NOMO-1 treated with DMSO at 0.1 percent for 48 hours (cell line): ENCODE measurements at regions not wholly inside any gene's neighbourhood (a gene's known extent, or its start where the extent isn't known, plus 50 kb on each side); places are given as distances from the start of the nearest gene placed in this dataset.

Experiments
- DNase-seq: peaks from one replicate; lab custom pipeline; 2025; ENCODE audit not compliant: unreplicated experiment; lab: John Stamatoyannopoulos, UW

- no peak for DNase-seq
These were observed 240.5 kb downstream of the METTL4 start for GRCh38 chr18:2330764-2331163.

DNA sequence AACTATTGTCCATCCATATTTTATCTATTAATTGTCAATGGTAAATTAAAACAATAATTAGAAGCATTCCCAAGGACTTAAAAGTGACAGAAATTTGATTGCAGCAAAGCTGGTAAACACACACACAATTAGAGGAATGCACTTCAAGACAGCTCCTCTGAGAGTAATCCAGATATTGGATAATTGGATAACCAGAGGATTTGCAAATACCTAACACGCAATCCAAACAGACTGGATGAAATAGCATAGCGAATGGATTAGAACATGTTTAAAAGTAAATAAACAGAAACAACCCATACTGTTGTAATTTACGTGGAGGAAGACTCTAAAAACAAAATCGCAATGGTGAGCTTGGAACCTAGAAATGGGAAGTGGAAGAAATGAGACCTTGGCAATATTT lies 239.8 kb downstream of the METTL4 start:
- DNase-seq: no peak

GRCh38 chr18:2336690-2337392 lies 234.5 kb downstream of the METTL4 start:
- no peak for DNase-seq

DNA sequence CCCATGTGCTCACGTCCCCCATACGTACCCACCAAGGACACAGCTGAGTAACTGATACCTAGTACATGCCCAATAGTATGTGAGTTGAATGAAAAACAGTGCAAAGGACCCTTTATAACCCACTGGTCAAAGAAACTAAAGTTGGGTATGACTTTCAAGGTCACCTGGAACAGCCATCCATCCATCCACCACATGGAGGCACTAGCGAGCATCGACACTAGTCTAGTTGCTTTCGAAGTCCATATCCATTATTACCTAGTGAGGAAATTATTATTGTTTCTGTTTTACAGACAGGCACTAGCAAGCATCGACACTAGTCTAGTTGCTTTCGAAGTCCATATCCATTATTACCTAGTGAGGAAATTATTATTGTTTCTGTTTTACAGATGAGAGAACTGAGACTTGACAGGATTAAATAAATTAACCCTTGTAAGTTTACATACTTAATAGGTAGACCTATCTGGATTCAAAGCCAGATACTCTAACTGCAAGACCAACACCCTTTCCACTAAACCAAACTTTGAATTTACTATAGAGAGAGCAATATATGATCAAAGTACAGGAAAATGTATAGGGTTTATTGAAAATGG lies 233.7 kb downstream of the METTL4 start:
- DNase-seq: peak; percentile 21

DNA sequence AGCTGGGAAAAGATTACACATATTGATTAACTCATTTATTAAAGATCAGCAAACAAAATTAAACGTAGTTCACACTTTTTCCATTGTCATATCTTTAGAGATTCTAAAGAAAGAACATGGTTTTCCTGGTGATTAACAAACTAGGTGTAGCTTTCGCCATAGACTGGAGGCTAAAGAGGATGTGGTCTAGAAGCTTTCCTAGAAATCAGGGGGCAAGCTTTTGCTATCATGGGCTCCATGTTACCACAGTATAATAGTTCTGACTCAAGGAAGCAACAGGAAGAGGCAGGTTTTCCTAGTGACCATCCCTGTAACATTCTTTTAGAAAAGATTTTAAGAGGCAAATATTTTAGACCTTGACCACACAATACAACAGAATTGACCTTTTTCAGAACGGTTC lies 232.7 kb downstream of the METTL4 start:
- DNase-seq: peak; percentile 2

DNA sequence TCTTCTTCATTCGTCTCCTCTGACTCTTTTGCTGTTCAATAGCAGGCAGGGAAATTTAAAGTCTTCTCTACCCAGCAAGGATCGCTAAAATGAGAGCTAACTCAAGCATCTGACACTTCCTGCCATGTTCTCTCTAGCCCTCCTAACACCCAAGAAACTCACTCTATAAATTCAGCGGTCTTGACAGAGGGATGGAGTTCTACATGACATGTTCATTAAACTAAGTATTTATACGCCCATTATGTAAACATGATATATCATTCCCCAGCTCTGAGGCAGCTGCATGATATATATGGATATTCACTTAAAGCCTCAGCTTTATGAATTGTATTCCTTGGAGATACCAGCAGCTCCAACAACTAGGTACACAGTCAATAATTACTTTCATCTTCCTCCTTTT lies 231.0 kb downstream of the METTL4 start:
- DNase-seq: no peak

- DNase-seq: peak; percentile 48
These were observed 223.3 kb downstream of the METTL4 start for GRCh38 chr18:2348003-2348402.

GRCh38 chr18:2351126-2351850 lies 220.0 kb downstream of the METTL4 start:
- no peak for DNase-seq

DNA sequence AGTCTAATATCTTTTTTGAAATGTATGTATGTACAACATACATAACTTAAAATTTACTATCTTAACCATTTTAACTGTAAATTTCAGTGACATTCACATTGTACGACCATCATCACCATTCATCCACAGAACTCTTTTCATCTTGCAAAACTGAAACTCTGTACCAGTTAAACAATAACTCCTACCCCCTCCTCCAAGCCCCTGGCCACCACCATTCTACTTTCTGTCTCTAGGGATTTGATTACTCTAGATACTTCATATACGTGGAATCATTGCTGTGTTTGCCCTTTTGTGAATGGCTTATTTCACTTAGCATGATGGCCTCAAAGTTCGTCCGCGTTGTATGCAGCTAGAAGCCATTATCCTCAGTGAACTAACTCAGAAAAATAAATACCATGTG lies 217.0 kb downstream of the METTL4 start:
- no peak for DNase-seq

- DNase-seq: no peak
These were observed 214.4 kb downstream of the METTL4 start for GRCh38 chr18:2356906-2357305.

DNA sequence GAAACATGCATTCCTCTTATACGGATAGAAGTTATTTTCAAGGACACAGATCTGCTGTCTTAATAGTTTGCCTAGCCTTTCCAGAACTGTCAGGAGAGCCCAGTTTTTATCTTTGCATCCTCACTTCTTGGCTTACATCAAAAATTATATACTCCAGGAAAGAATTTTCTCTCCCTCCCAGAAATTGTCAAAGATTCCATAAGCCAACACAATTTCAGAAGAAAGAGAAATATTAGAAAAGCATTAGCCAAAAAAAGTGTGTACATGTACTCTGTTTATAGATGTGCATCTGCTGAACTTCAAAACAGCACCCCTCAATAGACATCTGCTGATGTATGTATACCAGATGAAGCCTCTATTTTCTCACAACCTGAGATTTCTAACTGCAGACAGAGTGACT lies 210.4 kb downstream of the METTL4 start:
- DNase-seq: no peak

GRCh38 chr18:2368102-2368501 lies 203.2 kb downstream of the METTL4 start:
- DNase-seq: no peak

GRCh38 chr18:2376707-2377106 lies 194.6 kb downstream of the METTL4 start:
- no peak for DNase-seq

GRCh38 chr18:2380101-2380500 lies 191.2 kb downstream of the METTL4 start:
- DNase-seq: no peak

GRCh38 chr18:2381539-2381938 lies 189.8 kb downstream of the METTL4 start:
- DNase-seq: no peak

DNA sequence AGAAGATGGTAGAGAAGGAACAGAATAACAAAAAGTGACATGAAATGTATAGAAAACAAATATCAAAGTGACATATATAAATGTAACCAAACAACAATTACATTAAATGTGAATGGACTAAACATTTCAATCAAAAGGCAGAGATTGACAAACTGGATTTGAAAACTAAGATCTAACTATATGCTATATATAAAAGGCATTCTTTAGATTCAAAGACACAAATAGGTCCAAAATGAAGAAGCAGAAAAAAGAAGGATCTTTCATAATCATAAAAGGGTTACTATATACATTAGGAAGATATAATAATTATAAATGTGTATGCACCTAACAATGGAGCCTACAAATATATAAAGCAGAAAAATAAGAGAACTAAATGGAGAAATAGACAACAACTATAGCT lies 183.7 kb downstream of the METTL4 start:
- DNase-seq: no peak

DNA sequence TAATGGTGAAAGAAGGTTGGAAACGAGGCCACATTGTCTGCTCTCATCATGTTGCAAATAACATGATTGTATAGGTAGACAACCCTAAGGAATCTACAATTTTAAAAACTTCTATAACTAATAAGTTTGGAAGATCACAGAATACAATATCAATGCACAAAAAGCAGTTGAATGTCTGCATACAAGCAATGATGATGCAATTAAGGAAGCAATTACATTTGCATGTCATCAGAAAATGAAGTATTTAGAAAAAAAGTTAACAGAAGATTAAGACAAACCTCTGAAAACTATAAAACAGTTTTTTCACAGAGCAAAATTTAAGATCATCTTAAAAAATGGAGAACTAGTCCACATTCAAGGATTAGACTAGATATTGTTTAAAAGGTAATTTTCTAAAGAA lies 181.1 kb downstream of the METTL4 start:
- peak; percentile 2 for DNase-seq

GRCh38 chr18:2391470-2391869 lies 179.8 kb downstream of the METTL4 start:
- DNase-seq: no peak

DNA sequence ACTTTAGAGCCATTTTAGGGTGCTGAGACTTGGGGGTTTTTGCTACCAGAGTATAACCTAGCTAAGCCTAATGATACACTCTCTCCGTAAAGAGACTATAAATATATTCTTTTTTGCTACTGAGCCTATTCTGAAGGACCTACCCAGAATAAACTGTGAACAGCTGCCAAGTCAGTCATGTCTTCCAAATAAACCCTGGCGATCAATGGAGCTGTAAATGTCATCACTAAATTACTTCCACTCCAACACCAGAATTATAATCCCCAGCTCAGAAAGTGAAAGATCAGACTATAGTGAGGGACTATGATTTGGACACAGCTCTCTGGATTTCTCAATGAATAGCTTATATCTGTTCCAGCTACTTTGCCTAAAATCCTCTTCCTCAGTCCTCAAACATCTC lies 178.9 kb downstream of the METTL4 start:
- no peak for DNase-seq

- no peak for DNase-seq
These were observed 176.6 kb downstream of the METTL4 start for GRCh38 chr18:2394684-2395083.

DNA sequence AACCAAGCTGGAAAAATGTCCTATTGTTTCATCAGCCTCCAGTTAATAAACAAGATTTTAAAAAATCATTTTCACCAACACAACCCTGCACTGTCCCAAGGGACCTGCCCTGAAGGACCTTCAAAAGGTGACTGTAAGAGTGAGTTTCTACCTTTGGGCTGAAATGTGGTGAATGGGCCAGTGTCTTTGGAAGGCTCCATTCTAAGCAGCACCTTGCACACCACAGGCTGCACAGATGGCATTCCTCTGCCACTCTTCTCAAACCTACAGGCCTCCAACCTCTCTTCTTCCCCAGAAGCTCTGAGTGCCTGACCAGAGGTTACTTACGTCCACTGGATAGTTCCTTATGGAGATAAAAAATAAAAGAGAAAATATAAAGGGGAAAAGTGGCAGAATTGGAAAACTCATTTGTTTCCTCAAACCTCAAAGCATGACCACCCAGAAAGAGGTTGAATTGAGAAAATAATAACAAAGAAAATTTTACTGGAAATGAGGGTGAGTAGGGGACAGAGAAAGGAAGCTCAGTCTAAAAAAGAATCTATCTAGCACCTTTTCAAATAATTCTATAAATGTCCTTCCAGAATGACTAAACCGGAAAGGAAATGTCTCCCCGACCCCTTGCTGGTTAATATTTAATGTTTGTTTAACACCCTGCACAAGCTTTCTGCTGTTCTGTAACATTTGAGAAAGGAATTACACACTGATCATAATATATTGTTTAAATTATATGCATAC lies 175.7 kb downstream of the METTL4 start:
- no peak for DNase-seq

DNA sequence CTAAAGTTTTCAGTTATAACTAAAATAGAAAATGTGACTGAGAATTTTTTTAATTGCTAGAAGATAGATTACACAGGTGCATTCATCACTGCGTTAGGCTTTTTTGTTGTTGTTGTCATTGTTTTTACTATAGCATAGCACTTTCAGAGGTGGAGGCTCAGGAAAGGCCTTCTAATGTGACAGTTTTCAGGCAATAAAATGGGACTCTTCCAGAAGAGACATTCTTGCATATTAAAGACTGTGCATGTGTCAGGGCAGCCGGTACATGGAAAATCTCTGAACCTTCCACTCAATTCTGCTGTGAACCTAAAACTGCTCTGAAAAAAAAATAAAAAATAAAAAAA lies 175.2 kb downstream of the METTL4 start:
- DNase-seq: no peak
